ENCODE measurements at regions not wholly inside any gene's neighbourhood (a gene's known extent, or its start where the extent isn't known, plus 50 kb on each side); places are given as distances from the start of the nearest gene placed in this dataset.

DNA sequence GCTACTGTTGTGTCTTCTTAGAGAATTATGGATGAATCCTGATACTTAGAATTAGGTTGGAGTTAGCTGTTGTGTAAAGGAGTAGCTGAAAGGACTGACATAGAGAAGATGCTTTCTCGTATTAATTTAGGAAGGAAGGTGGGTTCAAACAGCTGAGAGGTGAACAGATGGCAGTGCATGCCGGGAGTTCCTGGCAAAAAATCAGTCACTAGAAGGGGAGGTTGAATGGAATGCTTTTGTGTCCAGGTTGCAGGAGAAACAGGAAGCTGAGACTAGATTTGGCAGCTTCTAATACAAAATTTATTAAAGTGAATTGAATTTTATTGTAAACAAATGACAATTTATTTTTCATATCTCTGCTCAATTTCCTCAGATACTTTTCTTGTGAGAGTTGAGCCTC is 70.8 kb downstream of the BTG1 start:
- intact Hi-C loops (cut with DNase I) = loop anchor here in 1 of 3 donors (5.0 kb wide), 1 partner anchor 62 kb away; no protein-coding TSS in a partner anchor
- TF ChIP-seq, protein P1, sequence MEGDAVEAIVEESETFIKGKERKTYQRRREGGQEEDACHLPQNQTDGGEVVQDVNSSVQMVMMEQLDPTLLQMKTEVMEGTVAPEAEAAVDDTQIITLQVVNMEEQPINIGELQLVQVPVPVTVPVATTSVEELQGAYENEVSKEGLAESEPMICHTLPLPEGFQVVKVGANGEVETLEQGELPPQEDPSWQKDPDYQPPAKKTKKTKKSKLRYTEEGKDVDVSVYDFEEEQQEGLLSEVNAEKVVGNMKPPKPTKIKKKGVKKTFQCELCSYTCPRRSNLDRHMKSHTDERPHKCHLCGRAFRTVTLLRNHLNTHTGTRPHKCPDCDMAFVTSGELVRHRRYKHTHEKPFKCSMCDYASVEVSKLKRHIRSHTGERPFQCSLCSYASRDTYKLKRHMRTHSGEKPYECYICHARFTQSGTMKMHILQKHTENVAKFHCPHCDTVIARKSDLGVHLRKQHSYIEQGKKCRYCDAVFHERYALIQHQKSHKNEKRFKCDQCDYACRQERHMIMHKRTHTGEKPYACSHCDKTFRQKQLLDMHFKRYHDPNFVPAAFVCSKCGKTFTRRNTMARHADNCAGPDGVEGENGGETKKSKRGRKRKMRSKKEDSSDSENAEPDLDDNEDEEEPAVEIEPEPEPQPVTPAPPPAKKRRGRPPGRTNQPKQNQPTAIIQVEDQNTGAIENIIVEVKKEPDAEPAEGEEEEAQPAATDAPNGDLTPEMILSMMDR (IDR thresholded peaks at IDR 0.05) = no peak
- Histone ChIP-seq H3K27ac (peak overlapping the region in 2 of 4 donors; percentile 48 to 50), H3K36me3 (no peaks in the 10 kb centered on the region), H3K4me3 (no peak overlapping the region), H3K9me3 (no peaks in the 10 kb centered on the region), H3K27me3 (no peaks in the 10 kb centered on the region), H3K4me1 (peaks cover 7 to 37% (median 20%) of the 10 kb centered on the region in 3 donors)
- no peak for DNase-seq
- 35 to 39% methylated on average over 2 of the region's 2 CpGs for WGBS, 2 donors
- no peak for FAIRE-seq
- ATAC-seq = no peak

DNA sequence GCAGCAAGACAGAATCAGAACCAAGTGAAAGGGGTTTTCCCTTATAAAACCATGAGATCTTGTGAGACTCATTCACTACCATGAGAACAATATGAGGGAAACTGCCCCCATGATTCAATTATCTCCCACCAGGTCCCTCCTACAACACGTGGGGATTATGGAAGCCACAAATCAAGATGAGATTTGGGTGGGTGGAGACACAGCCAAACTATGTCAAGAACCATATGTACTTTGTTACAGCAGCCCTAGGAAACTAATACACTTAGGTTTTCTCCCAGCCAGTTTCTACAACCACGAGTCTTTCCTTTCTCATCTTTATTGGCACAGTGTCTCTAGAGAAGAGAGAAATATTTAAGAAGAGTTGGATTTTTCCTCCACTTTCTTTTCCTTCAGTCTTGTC is 72.6 kb downstream of the BTG1 start:
- 90 to 96% methylated on average over 2 of the region's 2 CpGs for WGBS, 2 donors
- no peaks in the 10 kb centered on the region for H3K27me3 ChIP-seq
- H3K4me1 ChIP-seq = peaks cover 21 to 45% (median 29%) of the 10 kb centered on the region in 3 donors
- TF ChIP-seq, protein P1 (IDR thresholded peaks at IDR 0.05) = no peak
- no peak for FAIRE-seq
- ATAC-seq = no peak
- H3K27ac ChIP-seq = no peak overlapping the region
- no peaks in the 10 kb centered on the region for H3K36me3 ChIP-seq
- intact Hi-C loops (cut with DNase I) = loop anchor here in 1 of 3 donors (5.0 kb wide), 1 partner anchor 64 kb away; no protein-coding TSS in a partner anchor
- no peak for DNase-seq
- H3K4me3 ChIP-seq = no peak overlapping the region
- H3K9me3 ChIP-seq = no peaks in the 10 kb centered on the region

DNA sequence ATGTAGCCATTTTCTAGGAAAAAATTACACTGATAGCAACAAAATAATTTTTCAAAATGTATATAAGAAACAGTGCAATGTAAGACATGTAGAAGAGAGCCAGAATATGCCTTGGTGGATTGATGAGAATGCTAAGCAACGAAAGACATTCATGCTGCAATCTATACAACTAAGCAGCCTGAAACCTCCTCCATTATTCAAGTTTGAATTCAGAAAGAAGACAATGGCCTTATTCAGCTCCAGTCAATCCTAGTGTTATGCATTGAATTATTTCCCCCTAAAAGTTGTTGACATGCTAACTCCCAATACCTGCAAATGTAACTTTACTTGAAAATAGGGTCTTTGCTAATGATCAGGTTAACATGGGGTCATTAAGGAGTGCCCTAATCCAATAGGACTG is 73.5 kb downstream of the BTG1 start:
- H3K27me3 ChIP-seq = no peaks in the 10 kb centered on the region
- DNase-seq (no peak), ATAC-seq (no peak), FAIRE-seq (no peak)
- WGBS, 2 donors = 96 to 98% methylated on average over 1 of the region's 1 CpG
- no peaks in the 10 kb centered on the region for H3K9me3 ChIP-seq
- H3K27ac ChIP-seq = no peak overlapping the region
- H3K4me3 ChIP-seq = no peak overlapping the region
- TF ChIP-seq, protein P1 (IDR thresholded peaks at IDR 0.05) = no peak
- H3K36me3 ChIP-seq = no peaks in the 10 kb centered on the region
- intact Hi-C loops (cut with DNase I) = loop anchor here in 1 of 3 donors (5.0 kb wide), 1 partner anchor 65 kb away; no protein-coding TSS in a partner anchor
- H3K4me1 ChIP-seq = peaks cover 21 to 48% (median 31%) of the 10 kb centered on the region in 3 donors

DNA sequence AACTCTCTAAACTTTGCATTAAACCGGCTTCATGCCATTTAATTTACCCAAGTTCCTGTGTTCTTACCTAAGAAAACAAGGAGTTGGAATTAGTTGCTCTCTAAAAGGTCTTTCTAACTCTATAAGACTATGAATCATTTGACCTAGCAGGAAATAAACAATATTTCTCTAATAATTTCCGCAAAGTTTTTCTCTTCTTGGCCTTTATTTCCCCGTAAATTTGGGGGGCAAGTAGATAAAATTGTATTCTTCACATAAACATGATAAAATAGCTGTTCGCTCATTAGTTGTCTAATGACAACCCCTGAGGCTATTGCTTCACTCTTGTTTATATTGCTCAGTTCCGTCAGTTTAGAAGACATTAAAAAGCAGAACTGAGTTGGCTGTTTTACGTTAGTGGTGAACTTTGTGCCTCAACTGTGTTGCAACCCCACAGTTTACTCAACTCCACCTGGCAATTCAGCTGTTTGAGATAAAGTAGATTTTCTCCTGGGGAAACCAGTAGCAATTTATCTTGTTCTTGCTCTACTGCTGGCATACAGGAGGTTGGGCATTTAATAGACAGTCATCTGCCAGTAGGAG is 74.7 kb downstream of the BTG1 start:
- DNase-seq (peak in 3 of 6 donors; percentile 68 to 77 (median 72)), ATAC-seq (peak; percentile 83 to 88 (median 86)), FAIRE-seq (peak; percentile 83)
- peak overlapping the region; percentile 79 to 94 (median 92) for H3K27ac ChIP-seq
- peaks cover 21 to 43% (median 38%) of the 10 kb centered on the region in 3 donors for H3K4me1 ChIP-seq
- WGBS, 2 donors = 10 to 11% methylated on average over 6 of the region's 6 CpGs
- H3K4me3 ChIP-seq = peak overlapping the region in 2 of 4 donors; percentile 11 to 15
- TF ChIP-seq, protein P1 (IDR thresholded peaks at IDR 0.05) = no peak
- intact Hi-C loops (cut with DNase I) = loop anchor here in 1 of 3 donors (5.0 kb wide), 1 partner anchor 66 kb away; no protein-coding TSS in a partner anchor
- H3K9me3 ChIP-seq = no peaks in the 10 kb centered on the region
- no peaks in the 10 kb centered on the region for H3K27me3 ChIP-seq
- no peaks in the 10 kb centered on the region for H3K36me3 ChIP-seq

Measured in pancreas (tissue), 10 donors.